Keratinocyte (primary cell): ENCODE measurements at regions not wholly inside any gene's neighbourhood (a gene's known extent, or its start where the extent isn't known, plus 50 kb on each side); places are given as distances from the start of the nearest gene placed in this dataset.

Experiments used
- EZH2 ChIP-seq: IDR thresholded peaks from one replicate; pipeline ENCODE4 v1.6.1; 2012; ENCODE audit warnings: inconsistent platforms, mild to moderate bottlenecking, low read length, moderate library complexity
- TF ChIP-seq, protein P1 (sequence below), 3 experiments: IDR thresholded peaks in 1 of 3; conservative IDR thresholded peaks in 1 of 3; optimal IDR thresholded peaks in 1 of 3; 2 replicates in 2 of 3; 3 replicates in 1 of 3; pipeline versions ENCODE3 to v1.5.1; 2011; ENCODE audit warnings: low read length in 3 of 3, mild to moderate bottlenecking in 3 of 3, moderate library complexity in 2 of 3, control low read depth in 1 of 3, inconsistent platforms in 1 of 3; ENCODE audit not compliant: insufficient read depth in 2 of 3; ENCODE audit errors: extremely low read depth in 1 of 3

DNA sequence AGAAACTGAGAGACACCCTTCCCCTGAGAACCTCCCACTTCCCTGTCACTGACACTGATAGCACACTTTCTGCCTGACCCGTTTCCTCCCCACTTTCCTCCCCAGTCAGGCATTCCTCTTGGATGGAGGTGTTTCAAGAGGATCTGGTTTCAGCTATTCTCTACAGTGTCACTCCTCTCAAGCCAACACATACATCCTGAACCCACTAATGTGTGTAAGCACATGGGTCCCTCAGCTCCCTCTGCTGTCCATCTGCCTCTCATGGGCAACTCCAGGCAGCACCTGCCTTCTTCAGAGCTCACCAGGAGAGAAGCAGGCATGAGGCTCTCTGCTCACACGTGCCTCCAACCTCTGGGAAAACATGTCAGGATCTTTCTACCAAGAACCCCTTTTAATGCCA lies 207.6 kb downstream of the NAF1 start:
- TF ChIP-seq, protein P1, sequence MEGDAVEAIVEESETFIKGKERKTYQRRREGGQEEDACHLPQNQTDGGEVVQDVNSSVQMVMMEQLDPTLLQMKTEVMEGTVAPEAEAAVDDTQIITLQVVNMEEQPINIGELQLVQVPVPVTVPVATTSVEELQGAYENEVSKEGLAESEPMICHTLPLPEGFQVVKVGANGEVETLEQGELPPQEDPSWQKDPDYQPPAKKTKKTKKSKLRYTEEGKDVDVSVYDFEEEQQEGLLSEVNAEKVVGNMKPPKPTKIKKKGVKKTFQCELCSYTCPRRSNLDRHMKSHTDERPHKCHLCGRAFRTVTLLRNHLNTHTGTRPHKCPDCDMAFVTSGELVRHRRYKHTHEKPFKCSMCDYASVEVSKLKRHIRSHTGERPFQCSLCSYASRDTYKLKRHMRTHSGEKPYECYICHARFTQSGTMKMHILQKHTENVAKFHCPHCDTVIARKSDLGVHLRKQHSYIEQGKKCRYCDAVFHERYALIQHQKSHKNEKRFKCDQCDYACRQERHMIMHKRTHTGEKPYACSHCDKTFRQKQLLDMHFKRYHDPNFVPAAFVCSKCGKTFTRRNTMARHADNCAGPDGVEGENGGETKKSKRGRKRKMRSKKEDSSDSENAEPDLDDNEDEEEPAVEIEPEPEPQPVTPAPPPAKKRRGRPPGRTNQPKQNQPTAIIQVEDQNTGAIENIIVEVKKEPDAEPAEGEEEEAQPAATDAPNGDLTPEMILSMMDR (optimal IDR thresholded peaks at IDR 0.05 in 1 of 3, IDR thresholded peaks at IDR 0.05 in 1 of 3, conservative IDR thresholded peaks at IDR 0.05 in 1 of 3; ENCODE audit: extremely low read depth in 1 of 3, insufficient read depth in 2 of 3, low read length in 3 of 3), result no peak
- no peak for TF ChIP-seq EZH2
